Fibroblast of villous mesenchyme (primary cell): ENCODE measurements at regions not wholly inside any gene's neighbourhood (a gene's known extent, or its start where the extent isn't known, plus 50 kb on each side); places are given as distances from the start of the nearest gene placed in this dataset.

Experiments
- DNase-seq: peaks from one replicate; pipeline ENCODE4 v3.0.0-alpha.2; 2010; ENCODE audit warnings: low read depth
- H3K4me3 ChIP-seq: 2 replicates; pipeline ENCODE4 v1.5.1; 2011; ENCODE audit warnings: low read depth, mild to moderate bottlenecking, low read length
- TF ChIP-seq, protein P1 (sequence below): IDR thresholded peaks from 2 replicates; pipeline ENCODE4 v1.5.1; 2012; ENCODE audit warnings: low read depth, mild to moderate bottlenecking, low read length; ENCODE audit not compliant: insufficient read depth

DNA sequence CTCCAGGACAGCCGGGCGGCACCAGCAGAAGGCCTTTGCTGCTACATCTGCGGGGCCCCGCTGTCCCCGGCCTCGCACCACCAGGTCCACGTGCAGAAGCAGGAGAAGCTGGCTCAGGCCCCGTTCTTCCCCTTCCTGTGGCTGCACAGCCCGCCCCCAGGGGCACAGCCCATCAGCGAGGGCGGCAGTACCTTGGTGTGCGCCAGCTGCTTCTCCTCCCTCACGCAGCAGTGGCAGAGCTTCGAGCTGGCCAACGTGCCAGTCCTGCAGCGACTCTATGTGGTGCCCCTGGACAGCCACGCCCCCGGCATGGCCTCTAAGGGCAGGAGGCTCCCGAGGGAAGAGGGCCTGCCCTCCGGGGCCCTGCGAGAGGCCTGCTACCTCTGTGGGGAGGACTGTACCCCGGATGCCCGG, 58.3 kb upstream of the CIBAR2 start:
- TF ChIP-seq, protein P1, sequence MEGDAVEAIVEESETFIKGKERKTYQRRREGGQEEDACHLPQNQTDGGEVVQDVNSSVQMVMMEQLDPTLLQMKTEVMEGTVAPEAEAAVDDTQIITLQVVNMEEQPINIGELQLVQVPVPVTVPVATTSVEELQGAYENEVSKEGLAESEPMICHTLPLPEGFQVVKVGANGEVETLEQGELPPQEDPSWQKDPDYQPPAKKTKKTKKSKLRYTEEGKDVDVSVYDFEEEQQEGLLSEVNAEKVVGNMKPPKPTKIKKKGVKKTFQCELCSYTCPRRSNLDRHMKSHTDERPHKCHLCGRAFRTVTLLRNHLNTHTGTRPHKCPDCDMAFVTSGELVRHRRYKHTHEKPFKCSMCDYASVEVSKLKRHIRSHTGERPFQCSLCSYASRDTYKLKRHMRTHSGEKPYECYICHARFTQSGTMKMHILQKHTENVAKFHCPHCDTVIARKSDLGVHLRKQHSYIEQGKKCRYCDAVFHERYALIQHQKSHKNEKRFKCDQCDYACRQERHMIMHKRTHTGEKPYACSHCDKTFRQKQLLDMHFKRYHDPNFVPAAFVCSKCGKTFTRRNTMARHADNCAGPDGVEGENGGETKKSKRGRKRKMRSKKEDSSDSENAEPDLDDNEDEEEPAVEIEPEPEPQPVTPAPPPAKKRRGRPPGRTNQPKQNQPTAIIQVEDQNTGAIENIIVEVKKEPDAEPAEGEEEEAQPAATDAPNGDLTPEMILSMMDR: no peak
- H3K4me3 ChIP-seq: peak overlapping the region; percentile 70
- DNase-seq: no peak

DNA sequence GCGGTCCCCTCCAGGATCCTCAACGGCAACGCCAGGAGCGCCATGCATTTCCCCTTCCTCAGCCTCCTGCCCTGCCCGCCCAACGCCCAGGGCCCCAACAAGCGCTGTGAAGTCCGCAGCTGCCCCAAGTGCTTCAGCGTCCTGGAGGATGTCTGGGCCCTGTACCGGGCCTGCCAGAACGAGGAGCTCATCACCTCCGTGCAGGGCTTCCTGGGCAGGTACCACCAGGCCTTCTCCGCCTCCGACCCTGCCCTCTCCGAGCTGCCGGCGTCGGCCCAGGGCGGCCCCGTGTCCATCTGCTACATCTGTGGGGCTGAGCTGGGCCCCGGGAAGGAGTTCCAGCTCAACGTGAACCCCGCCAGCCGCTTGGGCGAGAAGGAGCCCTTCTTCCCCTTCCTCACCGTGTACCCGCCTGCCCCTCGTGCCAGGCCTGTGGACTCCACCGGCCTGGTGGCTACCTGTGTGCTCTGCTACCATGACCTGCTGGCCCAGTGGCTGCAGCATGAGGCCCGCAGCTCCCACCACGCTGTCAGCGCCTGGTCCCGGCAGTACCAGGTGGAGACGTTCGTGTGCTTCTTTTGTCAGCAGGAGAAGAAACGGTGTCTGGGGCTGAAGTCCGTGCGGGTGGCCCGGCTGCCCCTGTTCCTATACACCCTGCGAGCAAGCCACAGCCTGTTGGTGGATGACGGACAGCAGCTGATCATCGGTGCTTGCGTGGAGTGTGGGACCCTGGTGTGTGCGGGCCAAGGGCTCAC, 58.9 kb upstream of the CIBAR2 start:
- H3K4me3 ChIP-seq: peak overlapping the region; percentile 70
- TF ChIP-seq, protein P1: no peak
- no peak for DNase-seq

DNA sequence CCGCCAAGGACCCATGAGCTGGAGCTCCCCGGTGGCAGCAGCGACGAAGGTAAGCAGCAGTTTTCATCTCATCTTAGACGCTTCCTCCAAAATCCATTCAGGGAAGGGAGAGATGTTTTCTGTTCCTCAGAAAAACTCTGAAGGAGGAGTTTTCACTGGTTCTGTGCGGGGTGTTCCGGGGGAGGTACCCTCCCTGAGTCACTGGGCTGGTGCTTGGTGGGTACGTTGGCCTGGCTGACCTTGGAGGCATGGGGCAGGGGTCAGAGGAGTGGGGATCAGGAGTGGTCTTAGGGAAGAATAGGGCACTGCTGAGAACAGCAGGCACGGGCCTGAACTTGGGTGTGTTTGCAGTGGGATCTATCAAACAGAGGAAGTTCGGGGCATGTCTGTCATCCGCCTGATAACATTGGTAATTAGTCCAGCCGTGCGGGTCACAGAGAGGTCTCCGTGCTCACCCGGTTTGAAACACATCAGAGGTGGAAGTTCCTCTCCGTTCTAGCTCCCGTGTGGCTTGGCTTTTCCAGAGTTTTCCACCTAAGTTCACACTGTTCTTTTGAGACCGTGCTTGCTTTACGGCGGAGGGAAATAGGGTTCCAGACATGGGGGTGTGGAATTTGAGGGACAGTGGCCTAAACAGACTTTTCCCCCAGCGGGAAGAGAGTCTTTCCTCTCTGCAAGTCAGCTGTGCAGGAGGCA, 59.6 kb upstream of the CIBAR2 start:
- no peak for DNase-seq
- TF ChIP-seq, protein P1: no peak
- peak overlapping the region; percentile 70 for H3K4me3 ChIP-seq

DNA sequence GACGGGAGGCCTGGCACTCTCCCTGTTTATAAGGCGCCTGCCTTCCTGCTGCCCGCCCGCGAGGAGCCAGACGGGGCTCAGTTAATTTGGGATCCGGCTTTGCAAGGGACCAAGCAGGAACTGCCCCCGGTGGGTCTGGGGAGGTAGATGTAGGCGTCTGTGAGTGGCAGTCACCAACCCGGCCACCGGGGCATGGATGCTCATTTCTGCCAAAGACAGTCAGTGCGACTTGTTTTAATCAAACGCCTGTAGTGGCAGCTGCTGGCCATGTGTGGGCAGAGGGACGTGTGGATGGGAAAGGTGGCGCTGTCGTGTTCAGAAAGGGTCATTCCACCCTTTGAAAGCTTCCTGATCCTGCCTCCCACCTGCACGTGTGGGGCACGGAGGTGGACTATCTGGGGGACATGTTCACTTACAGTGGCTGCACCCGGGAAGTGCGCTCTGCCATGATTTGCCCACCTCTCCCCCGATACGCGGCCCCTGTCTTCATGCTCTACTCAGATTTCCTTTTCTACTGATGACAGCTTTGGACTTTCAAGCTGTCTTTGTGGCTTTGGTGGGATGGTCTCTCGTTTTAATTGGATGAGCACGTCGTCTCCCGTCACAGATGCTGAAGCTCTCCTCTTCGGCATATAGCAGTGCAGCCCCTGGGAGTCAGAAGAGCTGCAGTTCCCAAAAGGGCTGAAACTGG, 60.3 kb upstream of the CIBAR2 start:
- peak overlapping the region; percentile 70 for H3K4me3 ChIP-seq
- TF ChIP-seq, protein P1: peak; percentile 26
- DNase-seq: peak; percentile 63

DNA sequence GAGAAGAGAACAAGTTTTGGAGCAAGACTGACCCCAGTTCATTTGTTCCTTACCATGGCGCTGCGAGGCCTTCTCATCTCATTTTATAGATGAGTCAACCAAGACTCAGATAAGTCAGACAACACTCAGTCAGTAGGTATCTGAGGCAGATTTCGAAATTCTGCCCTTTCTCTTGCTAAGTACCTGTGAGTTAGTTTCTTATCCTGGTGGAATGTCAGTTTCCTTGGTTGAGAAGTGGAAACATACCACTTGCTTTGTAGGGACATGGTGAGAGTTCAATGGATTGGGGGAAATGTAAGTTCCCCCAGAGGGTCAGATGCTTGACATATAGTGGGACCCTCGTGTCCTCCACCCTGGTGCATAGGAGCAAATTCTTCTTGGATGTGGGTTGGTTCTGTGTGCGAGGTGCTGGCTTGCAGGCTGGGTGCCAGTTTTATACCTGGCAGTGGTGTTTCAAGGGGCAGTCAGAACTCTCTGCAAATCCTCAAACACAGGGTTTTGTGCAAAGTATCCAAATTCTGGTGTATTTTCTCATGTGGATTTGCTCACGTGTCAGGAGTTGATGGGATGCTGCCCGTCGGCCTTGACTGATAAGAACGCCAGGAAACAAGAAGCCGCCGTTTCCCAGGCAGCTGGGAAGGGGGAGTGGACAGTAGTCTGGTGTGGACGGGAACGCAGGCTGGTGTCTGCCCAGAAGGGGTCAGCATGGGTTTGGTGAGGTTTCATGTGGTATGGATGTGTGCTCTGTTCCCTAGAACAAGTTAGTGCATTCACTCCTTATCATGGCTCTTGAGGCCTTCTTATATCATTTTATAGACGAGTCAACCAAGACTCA, 61.1 kb upstream of the CIBAR2 start:
- peak; percentile 92 for DNase-seq
- TF ChIP-seq, protein P1: peak; percentile 39
- peak overlapping the region; percentile 70 for H3K4me3 ChIP-seq
